Neural crest cell (in vitro differentiated cells): ENCODE measurements at regions not wholly inside any gene's neighbourhood (a gene's known extent, or its start where the extent isn't known, plus 50 kb on each side); places are given as distances from the start of the nearest gene placed in this dataset.

Source experiments
- DNase-seq: peaks from one replicate; pipeline ENCODE4 v3.0.0; 2021; ENCODE audit warnings: low read depth, mixed read lengths, low spot score
- H3K27ac Mint-ChIP-seq: one replicate; pipeline ENCODE4 v1.8.0; 2021; ENCODE audit warnings: mild to moderate bottlenecking, mixed read lengths; ENCODE audit not compliant: unreplicated experiment
- H3K27me3 Mint-ChIP-seq: 2 replicates; pipeline ENCODE4 v1.8.0; 2021; ENCODE audit warnings: low read depth, mild to moderate bottlenecking, mixed read lengths
- H3K36me3 Mint-ChIP-seq: 2 replicates; pipeline ENCODE4 v1.8.0; 2021; ENCODE audit warnings: low read depth, mild to moderate bottlenecking, mixed read lengths
- H3K4me1 Mint-ChIP-seq: 2 replicates; pipeline ENCODE4 v1.8.0; 2021; ENCODE audit warnings: mixed read lengths
- H3K4me3 Mint-ChIP-seq: one replicate; pipeline ENCODE4 v1.8.0; 2021; ENCODE audit warnings: mild to moderate bottlenecking, mixed read lengths
- H3K9me3 Mint-ChIP-seq: 2 replicates; pipeline ENCODE4 v1.8.0; 2021; ENCODE audit warnings: mixed read lengths
- TF ChIP-seq, protein P1 (sequence below): fragments of 200-600 bp; sonication (generic); conservative IDR thresholded peaks from 2 replicates; pipeline ENCODE4 v1.5.0; 2021; ENCODE audit warnings: antibody characterized with exemption, mild to moderate bottlenecking

GRCh38 chr22:42203609-42204008 is 66.8 kb downstream of the TCF20 start:
- no peaks in the 10 kb centered on the region for H3K9me3 Mint-ChIP-seq
- TF ChIP-seq, protein P1, sequence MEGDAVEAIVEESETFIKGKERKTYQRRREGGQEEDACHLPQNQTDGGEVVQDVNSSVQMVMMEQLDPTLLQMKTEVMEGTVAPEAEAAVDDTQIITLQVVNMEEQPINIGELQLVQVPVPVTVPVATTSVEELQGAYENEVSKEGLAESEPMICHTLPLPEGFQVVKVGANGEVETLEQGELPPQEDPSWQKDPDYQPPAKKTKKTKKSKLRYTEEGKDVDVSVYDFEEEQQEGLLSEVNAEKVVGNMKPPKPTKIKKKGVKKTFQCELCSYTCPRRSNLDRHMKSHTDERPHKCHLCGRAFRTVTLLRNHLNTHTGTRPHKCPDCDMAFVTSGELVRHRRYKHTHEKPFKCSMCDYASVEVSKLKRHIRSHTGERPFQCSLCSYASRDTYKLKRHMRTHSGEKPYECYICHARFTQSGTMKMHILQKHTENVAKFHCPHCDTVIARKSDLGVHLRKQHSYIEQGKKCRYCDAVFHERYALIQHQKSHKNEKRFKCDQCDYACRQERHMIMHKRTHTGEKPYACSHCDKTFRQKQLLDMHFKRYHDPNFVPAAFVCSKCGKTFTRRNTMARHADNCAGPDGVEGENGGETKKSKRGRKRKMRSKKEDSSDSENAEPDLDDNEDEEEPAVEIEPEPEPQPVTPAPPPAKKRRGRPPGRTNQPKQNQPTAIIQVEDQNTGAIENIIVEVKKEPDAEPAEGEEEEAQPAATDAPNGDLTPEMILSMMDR = no peak
- H3K27ac Mint-ChIP-seq = peak overlapping the region; percentile 16
- no peak for DNase-seq
- no peak overlapping the region for H3K4me3 Mint-ChIP-seq
- H3K4me1 Mint-ChIP-seq = peaks cover 7% of the 10 kb centered on the region
- H3K27me3 Mint-ChIP-seq = no peaks in the 10 kb centered on the region
- peaks cover 5% of the 10 kb centered on the region for H3K36me3 Mint-ChIP-seq

DNA sequence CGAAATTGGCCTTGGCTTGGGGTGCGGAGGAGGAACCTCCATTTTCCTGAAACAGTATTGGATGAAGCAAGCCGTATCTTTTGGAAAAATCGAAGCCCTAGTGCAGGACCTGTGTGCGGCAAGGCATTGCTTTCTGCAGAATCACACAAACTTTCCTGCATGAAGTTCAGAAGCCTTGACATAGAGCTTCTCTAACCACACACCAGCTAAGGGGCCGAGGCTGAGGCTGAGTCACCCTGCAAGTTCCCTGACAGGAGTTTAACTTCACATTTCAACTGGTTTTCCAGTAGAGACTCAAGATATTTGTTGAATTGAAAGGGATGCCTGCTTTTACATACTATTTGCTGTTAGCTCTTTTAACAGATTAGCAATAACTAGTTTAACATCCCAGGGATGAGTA is 67.8 kb downstream of the TCF20 start:
- no peak overlapping the region for H3K27ac Mint-ChIP-seq
- H3K9me3 Mint-ChIP-seq = no peaks in the 10 kb centered on the region
- H3K36me3 Mint-ChIP-seq = peaks cover 5% of the 10 kb centered on the region
- no peaks in the 10 kb centered on the region for H3K27me3 Mint-ChIP-seq
- no peak for DNase-seq
- H3K4me1 Mint-ChIP-seq = peaks cover 7% of the 10 kb centered on the region
- TF ChIP-seq, protein P1 = no peak
- H3K4me3 Mint-ChIP-seq = no peak overlapping the region

- no peaks in the 10 kb centered on the region for H3K9me3 Mint-ChIP-seq
- H3K27ac Mint-ChIP-seq = no peak overlapping the region
- no peak for DNase-seq
- peaks cover 5% of the 10 kb centered on the region for H3K36me3 Mint-ChIP-seq
- H3K4me1 Mint-ChIP-seq = peaks cover 7% of the 10 kb centered on the region
- TF ChIP-seq, protein P1 = no peak
- H3K27me3 Mint-ChIP-seq = no peaks in the 10 kb centered on the region
- no peak overlapping the region for H3K4me3 Mint-ChIP-seq
These were observed 68.4 kb downstream of the TCF20 start for GRCh38 chr22:42202048-42202447.

GRCh38 chr22:42199025-42199424 is 68.4 kb upstream of the CYP2D6 start:
- no peak for DNase-seq
- TF ChIP-seq, protein P1 = no peak
- Mint-ChIP-seq H3K9me3 (no peaks in the 10 kb centered on the region), H3K36me3 (peaks cover 5% of the 10 kb centered on the region), H3K27me3 (no peaks in the 10 kb centered on the region), H3K27ac (peak overlapping the region; percentile 67), H3K4me1 (peaks cover 3% of the 10 kb centered on the region), H3K4me3 (no peak overlapping the region)

- no peaks in the 10 kb centered on the region for H3K9me3 Mint-ChIP-seq
- no peaks in the 10 kb centered on the region for H3K27me3 Mint-ChIP-seq
- no peak overlapping the region for H3K27ac Mint-ChIP-seq
- TF ChIP-seq, protein P1 = no peak
- H3K4me1 Mint-ChIP-seq = peaks cover 3% of the 10 kb centered on the region
- H3K36me3 Mint-ChIP-seq = peaks cover 5% of the 10 kb centered on the region
- DNase-seq = no peak
- H3K4me3 Mint-ChIP-seq = no peak overlapping the region
These were observed 67.6 kb upstream of the CYP2D6 start for GRCh38 chr22:42198226-42198625.

GRCh38 chr22:42196454-42196853 is 65.8 kb upstream of the CYP2D6 start:
- DNase-seq = no peak
- no peaks in the 10 kb centered on the region for H3K27me3 Mint-ChIP-seq
- no peaks in the 10 kb centered on the region for H3K9me3 Mint-ChIP-seq
- H3K27ac Mint-ChIP-seq = no peak overlapping the region
- no peak overlapping the region for H3K4me3 Mint-ChIP-seq
- peaks cover 6% of the 10 kb centered on the region for H3K4me1 Mint-ChIP-seq
- no peaks in the 10 kb centered on the region for H3K36me3 Mint-ChIP-seq
- TF ChIP-seq, protein P1 = no peak
